Activated CD4-positive, CD25-positive, alpha-beta regulatory T cell (primary cell): ENCODE measurements at regions not wholly inside any gene's neighbourhood (a gene's known extent, or its start where the extent isn't known, plus 50 kb on each side); places are given as distances from the start of the nearest gene placed in this dataset.

Source experiments
- DNase-seq, 4 experiments: peaks; one replicate each; lab custom pipeline; 2025; lab: John Stamatoyannopoulos, UW

- no peak for DNase-seq
Measured at GRCh38 chr5:6832994-6833393, 119.8 kb downstream of the TENT4A start.

GRCh38 chr5:6833406-6833805 lies 120.2 kb downstream of the TENT4A start:
- no peak for DNase-seq

GRCh38 chr5:6837095-6837494 lies 123.9 kb downstream of the TENT4A start:
- no peak for DNase-seq

- no peak for DNase-seq
Measured at GRCh38 chr5:6837519-6838110, 124.4 kb downstream of the TENT4A start.

- DNase-seq: no peak
Measured at GRCh38 chr5:6838736-6839135, 125.5 kb downstream of the TENT4A start.

GRCh38 chr5:6840136-6840793 lies 127.0 kb downstream of the TENT4A start:
- DNase-seq: no peak

GRCh38 chr5:6843335-6843734 lies 130.1 kb downstream of the TENT4A start:
- DNase-seq: no peak

GRCh38 chr5:6843821-6844220 lies 130.6 kb downstream of the TENT4A start:
- DNase-seq: no peak

- no peak for DNase-seq
Measured at GRCh38 chr5:6845856-6846255, 132.6 kb downstream of the TENT4A start.

- no peak for DNase-seq
Measured at GRCh38 chr5:6847870-6848269, 134.6 kb downstream of the TENT4A start.

GRCh38 chr5:6849316-6850105 lies 136.3 kb downstream of the TENT4A start:
- no peak for DNase-seq

- DNase-seq: no peak
Measured at GRCh38 chr5:6850106-6850432, 136.8 kb downstream of the TENT4A start.

- no peak for DNase-seq
Measured at GRCh38 chr5:6856653-6857052, 143.4 kb downstream of the TENT4A start.

- DNase-seq: no peak
Measured at GRCh38 chr5:6858419-6858818, 145.2 kb downstream of the TENT4A start.

- no peak for DNase-seq
Measured at GRCh38 chr5:6859023-6859422, 145.8 kb downstream of the TENT4A start.

- no peak for DNase-seq
Measured at GRCh38 chr5:6859951-6860638, 146.9 kb downstream of the TENT4A start.

GRCh38 chr5:6861036-6861435 lies 147.8 kb downstream of the TENT4A start:
- DNase-seq: no peak

GRCh38 chr5:6861667-6862066 lies 148.4 kb downstream of the TENT4A start:
- no peak for DNase-seq

- DNase-seq: no peak
Measured at GRCh38 chr5:6862306-6862705, 149.1 kb downstream of the TENT4A start.

GRCh38 chr5:6867712-6868111 lies 154.5 kb downstream of the TENT4A start:
- no peak for DNase-seq

- DNase-seq: no peak
Measured at GRCh38 chr5:6868171-6868570, 154.9 kb downstream of the TENT4A start.

- DNase-seq: no peak
Measured at GRCh38 chr5:6868575-6869215, 155.5 kb downstream of the TENT4A start.
